ENCODE measurements at regions not wholly inside any gene's neighbourhood (a gene's known extent, or its start where the extent isn't known, plus 50 kb on each side); places are given as distances from the start of the nearest gene placed in this dataset.
"Not testable (repeated sequence)": the region's sequence is repeated elsewhere in the genome, so short reads cannot be mapped to it uniquely, and the experiment has no call there.

DNA sequence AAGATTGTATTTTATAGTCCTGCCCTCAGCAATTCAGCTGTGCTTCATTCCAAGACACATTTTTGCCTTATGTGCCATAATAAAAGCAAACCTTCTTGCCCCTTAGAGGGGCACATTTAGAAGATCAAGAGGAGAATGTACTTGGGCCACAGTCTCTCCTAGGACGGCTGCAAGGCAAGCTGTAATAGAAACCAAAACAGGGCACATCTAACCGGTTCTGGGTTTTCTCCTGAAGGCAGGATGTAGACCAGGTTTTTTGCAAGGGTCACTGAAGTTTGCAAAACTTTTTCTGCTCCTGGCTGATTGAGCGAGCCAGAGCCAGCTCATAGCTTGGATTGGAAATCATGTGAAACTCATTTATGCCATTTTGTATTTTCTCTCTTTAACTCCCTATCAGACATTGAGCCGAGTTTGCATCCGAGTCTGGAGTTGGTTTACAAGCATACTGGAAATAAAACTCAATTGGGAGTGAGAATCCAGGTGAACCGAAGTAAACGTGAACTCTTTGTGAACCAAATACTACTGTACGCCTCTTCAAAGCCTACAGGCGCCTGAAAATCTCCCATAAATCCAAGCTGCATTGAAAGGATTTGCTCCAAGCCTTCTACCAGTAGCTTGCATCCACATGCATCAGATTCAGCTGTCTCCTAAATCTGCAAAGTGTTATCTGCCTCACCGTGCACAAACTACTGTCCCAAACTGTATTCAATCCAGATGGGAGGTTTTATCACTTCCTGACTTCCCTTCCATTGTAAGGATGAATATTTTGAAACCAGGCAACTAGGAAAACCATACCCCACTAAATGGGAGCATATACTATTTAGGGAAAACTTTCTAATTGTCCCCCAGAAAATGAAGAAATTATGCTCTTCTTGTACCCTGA lies 60.9 kb upstream of the TSC22D2 start:
- H3K27ac ChIP-seq, result no peak overlapping the region
- TF ChIP-seq, protein P1, sequence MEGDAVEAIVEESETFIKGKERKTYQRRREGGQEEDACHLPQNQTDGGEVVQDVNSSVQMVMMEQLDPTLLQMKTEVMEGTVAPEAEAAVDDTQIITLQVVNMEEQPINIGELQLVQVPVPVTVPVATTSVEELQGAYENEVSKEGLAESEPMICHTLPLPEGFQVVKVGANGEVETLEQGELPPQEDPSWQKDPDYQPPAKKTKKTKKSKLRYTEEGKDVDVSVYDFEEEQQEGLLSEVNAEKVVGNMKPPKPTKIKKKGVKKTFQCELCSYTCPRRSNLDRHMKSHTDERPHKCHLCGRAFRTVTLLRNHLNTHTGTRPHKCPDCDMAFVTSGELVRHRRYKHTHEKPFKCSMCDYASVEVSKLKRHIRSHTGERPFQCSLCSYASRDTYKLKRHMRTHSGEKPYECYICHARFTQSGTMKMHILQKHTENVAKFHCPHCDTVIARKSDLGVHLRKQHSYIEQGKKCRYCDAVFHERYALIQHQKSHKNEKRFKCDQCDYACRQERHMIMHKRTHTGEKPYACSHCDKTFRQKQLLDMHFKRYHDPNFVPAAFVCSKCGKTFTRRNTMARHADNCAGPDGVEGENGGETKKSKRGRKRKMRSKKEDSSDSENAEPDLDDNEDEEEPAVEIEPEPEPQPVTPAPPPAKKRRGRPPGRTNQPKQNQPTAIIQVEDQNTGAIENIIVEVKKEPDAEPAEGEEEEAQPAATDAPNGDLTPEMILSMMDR (conservative IDR thresholded peaks at IDR 0.05), result no peak
- no peak for TF ChIP-seq ZFX (IDR thresholded peaks at IDR 0.05)

DNA sequence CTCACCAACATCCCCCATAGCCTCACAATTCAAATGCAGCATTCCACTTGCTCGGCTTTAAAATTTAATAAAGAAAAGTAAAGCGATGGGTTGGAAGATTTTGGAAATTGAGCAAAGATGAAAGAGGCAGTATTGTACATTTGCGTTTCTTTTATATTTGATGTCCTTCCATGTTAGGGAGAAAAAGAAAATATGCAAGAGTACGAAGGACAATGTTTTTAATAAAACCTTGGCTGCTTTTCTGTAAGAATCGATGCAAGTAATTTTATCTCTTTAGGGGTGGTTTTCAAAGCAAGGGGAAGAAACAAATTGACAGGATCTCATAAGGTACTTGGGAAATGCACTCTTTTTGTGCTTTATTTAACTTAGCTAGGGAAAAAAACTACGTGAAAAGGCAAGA lies 61.8 kb upstream of the TSC22D2 start:
- H3K27ac ChIP-seq, result no peak overlapping the region
- TF ChIP-seq ZFX (IDR thresholded peaks at IDR 0.05), result no peak

DNA sequence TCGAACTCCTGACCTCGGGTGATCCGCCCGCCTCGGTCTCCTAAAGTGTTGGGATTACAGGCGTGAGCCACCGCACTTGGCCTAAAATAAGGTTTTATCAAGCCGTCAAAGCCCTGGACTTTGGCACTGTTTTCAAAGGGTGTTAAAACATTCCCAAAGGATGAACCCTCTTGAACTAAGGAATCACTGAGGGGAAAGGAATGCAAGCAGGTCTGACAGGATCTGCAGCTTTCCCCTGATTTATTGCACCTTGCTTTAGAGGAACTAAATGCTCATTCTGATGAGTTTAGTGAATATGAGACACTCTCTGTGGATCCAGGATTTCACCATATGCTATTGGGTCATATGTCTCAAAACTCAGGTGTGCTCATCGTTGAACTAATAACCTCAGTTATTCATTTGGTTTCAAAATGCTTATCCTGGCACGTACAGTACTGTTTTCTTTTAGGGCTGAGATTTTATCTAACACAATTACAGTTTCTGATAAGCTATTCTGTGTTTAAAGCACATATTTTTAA lies 63.0 kb upstream of the TSC22D2 start:
- TF ChIP-seq ZFX (IDR thresholded peaks at IDR 0.05), result no peak
- TF ChIP-seq, protein P1 (conservative IDR thresholded peaks at IDR 0.05), result no peak
- H3K27ac ChIP-seq, result peak overlapping the region; percentile 31; the same call in 1 of the 2 replicates

DNA sequence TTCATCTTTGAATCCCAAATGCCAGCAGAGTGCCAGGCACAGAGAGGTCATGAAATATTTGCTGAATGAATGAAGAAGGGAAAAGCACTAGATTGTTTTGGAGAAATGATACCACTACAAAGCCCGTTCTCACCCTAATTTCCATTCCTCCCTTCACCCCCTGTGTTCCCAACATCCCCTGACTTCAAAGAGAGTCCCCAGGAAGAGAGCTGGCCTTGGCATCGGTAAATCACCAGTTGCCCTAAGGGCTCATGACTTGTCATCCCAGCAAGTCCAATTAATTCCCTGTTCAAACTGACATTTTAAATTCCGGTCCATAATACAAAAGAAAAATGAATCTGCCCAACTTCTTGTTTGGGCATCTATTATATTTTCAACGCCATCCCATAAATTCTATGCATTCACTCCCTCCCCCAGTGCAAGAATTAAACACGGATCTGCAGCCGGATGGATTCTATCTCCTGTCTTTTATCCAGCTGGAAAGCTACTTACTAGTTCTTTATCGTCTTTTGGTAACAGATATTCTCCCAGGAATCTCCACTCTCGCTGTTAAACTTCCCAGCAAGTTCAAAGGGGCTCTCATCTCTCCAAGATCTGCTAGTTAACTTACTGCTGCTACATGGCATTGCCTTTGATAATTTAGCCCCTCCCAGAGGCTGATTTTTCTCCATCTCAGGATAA lies 63.9 kb upstream of the TSC22D2 start:
- peak overlapping the region; percentile 31; the same call in 1 of the 2 replicates for H3K27ac ChIP-seq
- no peak for TF ChIP-seq ZFX (IDR thresholded peaks at IDR 0.05)
- TF ChIP-seq, protein P1 (conservative IDR thresholded peaks at IDR 0.05), result no peak

DNA sequence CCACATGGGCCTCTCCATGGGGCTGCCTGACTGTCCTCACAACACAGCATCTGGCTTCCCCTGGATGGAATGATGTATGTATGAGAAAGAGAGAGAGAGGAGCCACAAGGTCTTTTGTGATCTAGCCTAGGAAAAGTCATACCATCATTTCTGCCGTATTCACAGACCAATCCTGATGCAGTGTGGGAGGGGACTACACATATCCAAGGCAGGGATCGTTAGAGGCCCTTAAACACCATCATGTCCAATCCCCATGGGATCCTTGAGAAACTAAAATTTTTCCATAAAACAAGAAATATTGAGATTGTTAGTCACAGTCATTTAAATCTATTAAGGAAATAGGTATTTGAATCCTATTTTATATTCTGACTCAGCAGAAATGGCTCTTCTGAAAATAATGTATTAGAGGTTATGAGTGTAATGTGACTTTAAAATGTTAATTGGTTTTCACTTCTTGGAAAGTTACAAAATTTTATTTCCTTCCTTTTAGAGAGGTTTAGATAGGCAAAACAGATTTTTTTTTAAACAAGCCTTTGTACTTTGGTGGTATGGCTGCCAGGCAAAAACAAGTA lies 65.1 kb upstream of the TSC22D2 start:
- H3K27ac ChIP-seq, result no peak overlapping the region
- TF ChIP-seq, protein P1 (conservative IDR thresholded peaks at IDR 0.05), result no peak
- TF ChIP-seq ZFX (IDR thresholded peaks at IDR 0.05), result no peak

DNA sequence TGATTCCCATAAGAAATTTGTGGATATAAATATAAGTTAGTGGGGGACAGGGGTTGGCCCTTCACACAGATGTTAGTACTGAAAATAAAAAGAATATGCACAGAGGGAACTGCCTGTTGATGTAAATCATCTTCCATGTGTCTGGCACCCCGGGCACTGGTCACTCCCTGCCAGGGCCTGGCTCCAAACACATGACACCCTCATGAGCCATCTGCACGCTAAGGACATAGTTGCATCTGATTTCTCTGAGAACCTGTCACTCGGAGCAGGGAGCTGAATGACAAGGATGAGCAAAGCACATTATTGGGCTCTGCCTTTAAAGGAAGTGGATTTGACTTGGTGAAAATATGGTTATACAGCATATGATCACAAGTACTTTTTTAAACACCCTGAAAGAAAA lies 66.2 kb upstream of the TSC22D2 start:
- no peak overlapping the region for H3K27ac ChIP-seq

DNA sequence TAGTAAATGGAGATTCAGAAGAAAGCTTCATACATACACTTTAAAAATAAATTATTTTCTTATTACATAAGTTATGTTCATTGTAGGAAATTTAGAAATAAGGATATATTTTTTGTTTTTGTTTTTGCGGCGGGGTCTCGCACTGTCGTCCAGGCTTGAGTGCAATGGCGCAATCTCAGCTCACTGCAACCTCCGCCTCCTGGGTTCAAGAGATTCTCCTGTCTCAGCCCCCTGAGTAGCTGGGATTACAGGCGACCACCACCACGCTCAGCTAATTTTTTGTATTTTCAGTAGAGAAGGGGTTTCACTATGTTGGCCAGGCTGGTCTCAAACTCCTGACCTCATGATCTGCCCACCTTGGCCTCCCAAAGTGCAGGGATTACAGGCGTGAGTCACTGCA lies 71.7 kb upstream of the TSC22D2 start:
- not testable (repeated sequence) for H3K27ac ChIP-seq

More for the DNA sequence above, 66.2 kb upstream of the TSC22D2 start:
- no peak for TF ChIP-seq ZFX (IDR thresholded peaks at IDR 0.05)
- TF ChIP-seq, protein P1 (conservative IDR thresholded peaks at IDR 0.05), result no peak

DNA sequence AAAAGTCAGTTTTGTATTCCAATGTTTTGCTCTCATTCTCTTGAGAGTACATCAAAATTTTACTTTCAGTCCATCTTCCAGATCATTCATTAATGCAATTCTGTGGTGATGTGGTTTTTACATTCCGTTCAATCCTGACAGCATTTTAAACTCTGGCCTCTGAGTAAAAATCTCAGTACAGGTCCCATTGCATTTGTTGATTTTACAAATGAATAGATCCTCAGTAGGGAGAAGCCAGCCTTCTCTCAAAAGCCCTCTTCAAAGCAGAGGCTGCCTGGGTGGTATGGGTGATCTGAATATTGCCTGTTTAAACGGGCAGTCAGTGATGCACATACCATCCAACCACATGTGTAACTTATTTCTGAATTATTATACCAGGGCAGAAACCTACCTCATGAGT lies 72.5 kb upstream of the TSC22D2 start:
- TF ChIP-seq, protein P1 (conservative IDR thresholded peaks at IDR 0.05), result no peak
- TF ChIP-seq ZFX (IDR thresholded peaks at IDR 0.05), result no peak

More for the DNA sequence above, 72.5 kb upstream of the TSC22D2 start:
- H3K27ac ChIP-seq, result no peak overlapping the region

Measured in C4-2B (cell line).